ENCODE measurements at regions not wholly inside any gene's neighbourhood (a gene's known extent, or its start where the extent isn't known, plus 50 kb on each side); places are given as distances from the start of the nearest gene placed in this dataset.

- DNase-seq (ENCODE audit: low spot score), result no peak
Measured at GRCh38 chr3:127374086-127375010, 86.5 kb upstream of the PRR20G start.

GRCh38 chr3:127373441-127374085 lies 85.7 kb upstream of the PRR20G start:
- DNase-seq (ENCODE audit: low spot score), result no peak

- DNase-seq (ENCODE audit: low spot score), result no peak
Measured at GRCh38 chr3:127371846-127372245, 84.0 kb upstream of the PRR20G start.

- no peak for DNase-seq (ENCODE audit: low spot score)
Measured at GRCh38 chr3:127371334-127371733, 83.5 kb upstream of the PRR20G start.

- DNase-seq (ENCODE audit: low spot score), result no peak
Measured at GRCh38 chr3:127370906-127371305, 83.1 kb upstream of the PRR20G start.

GRCh38 chr3:127369356-127369935 lies 81.6 kb upstream of the PRR20G start:
- DNase-seq (ENCODE audit: low spot score), result no peak

GRCh38 chr3:127368186-127369032 lies 80.6 kb upstream of the PRR20G start:
- DNase-seq (ENCODE audit: low spot score), result no peak

- no peak for DNase-seq (ENCODE audit: low spot score)
Measured at GRCh38 chr3:127367593-127367992, 79.7 kb upstream of the PRR20G start.

GRCh38 chr3:127366383-127366782 lies 78.5 kb upstream of the PRR20G start:
- no peak for DNase-seq (ENCODE audit: low spot score)

- DNase-seq (ENCODE audit: low spot score), result no peak
Measured at GRCh38 chr3:127365163-127365798, 77.4 kb upstream of the PRR20G start.

- no peak for DNase-seq (ENCODE audit: low spot score)
Measured at GRCh38 chr3:127363891-127364290, 76.0 kb upstream of the PRR20G start.

- DNase-seq (ENCODE audit: low spot score), result no peak
Measured at GRCh38 chr3:127363171-127363570, 75.3 kb upstream of the PRR20G start.

GRCh38 chr3:127360647-127361046 lies 72.8 kb upstream of the PRR20G start:
- DNase-seq (ENCODE audit: low spot score), result no peak

- DNase-seq (ENCODE audit: low spot score), result no peak
Measured at GRCh38 chr3:127358641-127359040, 70.8 kb upstream of the PRR20G start.

- DNase-seq (ENCODE audit: low spot score), result no peak
Measured at GRCh38 chr3:127356381-127356780, 68.5 kb upstream of the PRR20G start.

GRCh38 chr3:127354761-127355160 lies 66.9 kb upstream of the PRR20G start:
- DNase-seq (ENCODE audit: low spot score), result no peak

GRCh38 chr3:127352612-127353011 lies 64.8 kb upstream of the PRR20G start:
- no peak for DNase-seq (ENCODE audit: low spot score)

GRCh38 chr3:127351775-127352350 lies 64.0 kb upstream of the PRR20G start:
- DNase-seq (ENCODE audit: low spot score), result no peak

GRCh38 chr3:127351321-127351720 lies 63.5 kb upstream of the PRR20G start:
- no peak for DNase-seq (ENCODE audit: low spot score)

- DNase-seq (ENCODE audit: low spot score), result no peak
Measured at GRCh38 chr3:127350172-127351050, 62.6 kb upstream of the PRR20G start.
